Calu3 (cell line): ENCODE measurements at regions not wholly inside any gene's neighbourhood (a gene's known extent, or its start where the extent isn't known, plus 50 kb on each side); places are given as distances from the start of the nearest gene placed in this dataset.

Experiments
- BruUV-seq: library from RNA; stranded (reverse); fragments of 400-500 nt; replicated peaks from 2 replicates; lab custom pipeline; 2021; lab: Mats Ljungman, UMichigan
- CTCF ChIA-PET: fragments of 300-600 bp; sonication (Branson Sonifier 250); formaldehyde crosslinking; loops from one replicate; lab custom pipeline; 2022; ENCODE audit warnings: antibody characterized with exemption; lab: Charles Lee
- DNase-seq: peaks from one replicate; pipeline ENCODE4 v3.0.0; 2022
- H3K27ac Mint-ChIP-seq: one replicate; pipeline ENCODE4 v1.8.0; 2022; ENCODE audit warnings: mixed read lengths; ENCODE audit not compliant: unreplicated experiment
- H3K27me3 Mint-ChIP-seq: one replicate; pipeline ENCODE4 v1.8.0; 2022; ENCODE audit warnings: mixed read lengths; ENCODE audit not compliant: unreplicated experiment
- H3K36me3 Mint-ChIP-seq: one replicate; pipeline ENCODE4 v1.8.0; 2022; ENCODE audit warnings: mild to moderate bottlenecking, moderate library complexity, mixed read lengths; ENCODE audit not compliant: insufficient read depth, unreplicated experiment
- H3K4me1 Mint-ChIP-seq: one replicate; pipeline ENCODE4 v1.8.0; 2022; ENCODE audit warnings: mild to moderate bottlenecking, low read depth, mixed read lengths; ENCODE audit not compliant: unreplicated experiment
- H3K4me3 Mint-ChIP-seq: one replicate; pipeline ENCODE4 v1.8.0; 2022; ENCODE audit warnings: mild to moderate bottlenecking, low read depth, moderate library complexity, mixed read lengths; ENCODE audit not compliant: unreplicated experiment
- H3K9me3 Mint-ChIP-seq: one replicate; pipeline ENCODE4 v1.8.0; 2022; ENCODE audit warnings: low read depth, mixed read lengths; ENCODE audit not compliant: unreplicated experiment
- intact Hi-C: fragments of 100-400 bp; cut with micrococcal nuclease; formaldehyde crosslinking; loops from one replicate; pipeline ENCODE4 v1.10.0; 2022; ENCODE audit not compliant: unreplicated experiment
- TF ChIP-seq, protein P1 (sequence below): fragments of 200-600 bp; IDR thresholded peaks from one replicate; pipeline ENCODE4 v1.8.0; 2022; ENCODE audit warnings: antibody characterized with exemption; ENCODE audit not compliant: unreplicated experiment

DNA sequence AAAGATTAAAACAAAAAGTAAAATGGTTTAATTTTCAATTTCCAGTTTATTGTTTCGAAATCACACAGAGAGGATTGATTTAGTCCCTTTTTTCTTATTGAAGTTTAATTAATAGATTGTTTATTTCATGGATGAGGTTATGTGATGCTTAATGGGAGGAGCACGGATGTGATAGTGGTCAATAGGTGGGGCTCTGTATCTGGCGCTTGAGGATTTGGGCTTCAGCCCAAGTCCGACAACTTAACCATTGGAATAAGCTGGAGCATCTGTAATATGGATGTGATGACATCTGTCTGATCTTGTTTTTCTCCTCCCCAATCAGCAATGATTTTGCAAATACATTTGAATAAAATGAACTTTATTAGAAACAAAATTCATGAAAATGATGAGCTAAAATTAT, 169.2 kb downstream of the LYPLAL1 start:
- Mint-ChIP-seq H3K27me3 (no peaks in the 10 kb centered on the region), H3K4me3 (no peak overlapping the region), H3K9me3 (peaks cover 20% of the 10 kb centered on the region), H3K36me3 (no peaks in the 10 kb centered on the region), H3K27ac (no peak overlapping the region), H3K4me1 (no peaks in the 10 kb centered on the region)
- BruUV-seq, result no TSS peak
- intact Hi-C loops, result no loop called here
- DNase-seq, result no peak
- CTCF ChIA-PET, result no interaction called here
- TF ChIP-seq, protein P1, sequence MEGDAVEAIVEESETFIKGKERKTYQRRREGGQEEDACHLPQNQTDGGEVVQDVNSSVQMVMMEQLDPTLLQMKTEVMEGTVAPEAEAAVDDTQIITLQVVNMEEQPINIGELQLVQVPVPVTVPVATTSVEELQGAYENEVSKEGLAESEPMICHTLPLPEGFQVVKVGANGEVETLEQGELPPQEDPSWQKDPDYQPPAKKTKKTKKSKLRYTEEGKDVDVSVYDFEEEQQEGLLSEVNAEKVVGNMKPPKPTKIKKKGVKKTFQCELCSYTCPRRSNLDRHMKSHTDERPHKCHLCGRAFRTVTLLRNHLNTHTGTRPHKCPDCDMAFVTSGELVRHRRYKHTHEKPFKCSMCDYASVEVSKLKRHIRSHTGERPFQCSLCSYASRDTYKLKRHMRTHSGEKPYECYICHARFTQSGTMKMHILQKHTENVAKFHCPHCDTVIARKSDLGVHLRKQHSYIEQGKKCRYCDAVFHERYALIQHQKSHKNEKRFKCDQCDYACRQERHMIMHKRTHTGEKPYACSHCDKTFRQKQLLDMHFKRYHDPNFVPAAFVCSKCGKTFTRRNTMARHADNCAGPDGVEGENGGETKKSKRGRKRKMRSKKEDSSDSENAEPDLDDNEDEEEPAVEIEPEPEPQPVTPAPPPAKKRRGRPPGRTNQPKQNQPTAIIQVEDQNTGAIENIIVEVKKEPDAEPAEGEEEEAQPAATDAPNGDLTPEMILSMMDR, result no peak

DNA sequence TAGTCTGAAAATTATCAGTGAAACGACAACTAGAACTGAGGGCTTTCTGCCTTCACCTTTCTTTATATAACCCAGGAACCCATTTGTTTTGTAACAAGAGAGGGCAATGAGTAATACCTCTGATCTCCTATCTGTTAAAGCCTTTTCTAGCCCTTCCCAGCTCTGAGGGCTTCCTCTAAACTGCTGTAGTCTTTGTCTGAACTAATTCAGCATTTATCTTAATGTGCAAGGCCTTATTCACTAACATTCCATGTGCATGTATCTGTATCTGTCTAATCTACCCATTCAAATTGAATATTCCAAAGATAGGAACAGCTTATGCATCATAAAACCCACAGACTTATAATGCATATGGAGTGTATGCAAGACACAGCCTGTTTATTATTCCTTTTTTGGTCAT, 167.1 kb downstream of the LYPLAL1 start:
- CTCF ChIA-PET, result no interaction called here
- no peak overlapping the region for H3K4me3 Mint-ChIP-seq
- H3K36me3 Mint-ChIP-seq, result no peaks in the 10 kb centered on the region
- no TSS peak for BruUV-seq
- no peaks in the 10 kb centered on the region for H3K4me1 Mint-ChIP-seq
- peaks cover 11% of the 10 kb centered on the region for H3K9me3 Mint-ChIP-seq
- no peak for DNase-seq
- intact Hi-C loops, result no loop called here
- TF ChIP-seq, protein P1, result no peak
- no peaks in the 10 kb centered on the region for H3K27me3 Mint-ChIP-seq
- no peak overlapping the region for H3K27ac Mint-ChIP-seq

DNA sequence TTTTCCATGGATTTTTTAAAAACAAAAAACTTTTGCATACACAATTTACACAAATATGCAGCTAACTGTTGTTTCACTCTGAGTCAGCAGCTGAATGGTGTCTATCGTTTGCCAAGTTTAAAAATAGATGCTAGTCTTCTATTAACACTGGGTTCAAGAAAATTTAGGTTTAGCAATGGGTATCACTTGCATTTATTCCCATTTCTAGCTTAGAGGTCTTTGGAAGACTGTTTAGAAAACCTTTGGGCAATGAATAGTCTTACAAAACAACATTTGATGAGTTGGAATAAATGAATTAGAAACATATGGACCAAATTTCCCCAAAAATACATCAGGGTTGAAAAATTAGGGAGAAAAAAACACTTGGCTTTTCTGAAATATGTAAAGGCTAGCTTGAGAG, 165.8 kb downstream of the LYPLAL1 start:
- CTCF ChIA-PET, result interaction anchor here (1.2 kb wide), 1 partner anchor 9 kb away, joined by 4 read pairs; no protein-coding TSS in a partner anchor
- no TSS peak for BruUV-seq
- Mint-ChIP-seq H3K36me3 (no peaks in the 10 kb centered on the region), H3K4me3 (no peak overlapping the region), H3K27ac (no peak overlapping the region), H3K27me3 (no peaks in the 10 kb centered on the region), H3K4me1 (no peaks in the 10 kb centered on the region), H3K9me3 (peaks cover 7% of the 10 kb centered on the region)
- no peak for DNase-seq
- TF ChIP-seq, protein P1, result no peak
- intact Hi-C loops, result no loop called here

DNA sequence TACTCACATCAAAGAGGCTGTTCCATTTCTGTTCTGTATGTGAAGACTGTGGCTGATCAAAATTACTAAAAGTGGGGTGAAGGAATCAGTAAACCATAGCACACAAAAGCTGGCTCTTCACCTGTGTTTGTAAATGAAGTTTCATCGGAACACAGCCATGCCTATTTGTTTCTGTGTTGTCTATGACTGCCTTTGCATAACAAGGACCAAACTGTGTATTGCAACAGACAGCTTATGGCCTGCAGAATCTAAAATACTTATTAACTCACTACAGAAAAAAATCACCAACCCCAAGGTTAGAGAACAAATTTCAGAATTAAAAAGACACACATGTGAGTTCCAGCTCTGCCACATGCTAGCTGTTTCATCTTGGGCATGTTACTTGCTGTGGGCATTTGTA, 163.9 kb downstream of the LYPLAL1 start:
- no peaks in the 10 kb centered on the region for H3K36me3 Mint-ChIP-seq
- no peaks in the 10 kb centered on the region for H3K9me3 Mint-ChIP-seq
- no TSS peak for BruUV-seq
- intact Hi-C loops, result no loop called here
- no peak overlapping the region for H3K4me3 Mint-ChIP-seq
- no peak overlapping the region for H3K27ac Mint-ChIP-seq
- DNase-seq, result no peak
- CTCF ChIA-PET, result no interaction called here
- TF ChIP-seq, protein P1, result no peak
- H3K27me3 Mint-ChIP-seq, result no peaks in the 10 kb centered on the region
- H3K4me1 Mint-ChIP-seq, result no peaks in the 10 kb centered on the region
